Amniotic stem cell (primary cell): ENCODE measurements at regions not wholly inside any gene's neighbourhood (a gene's known extent, or its start where the extent isn't known, plus 50 kb on each side); places are given as distances from the start of the nearest gene placed in this dataset.

Experiments
- DNase-seq: peaks from one replicate; lab custom pipeline; 2025; lab: John Stamatoyannopoulos, UW

DNA sequence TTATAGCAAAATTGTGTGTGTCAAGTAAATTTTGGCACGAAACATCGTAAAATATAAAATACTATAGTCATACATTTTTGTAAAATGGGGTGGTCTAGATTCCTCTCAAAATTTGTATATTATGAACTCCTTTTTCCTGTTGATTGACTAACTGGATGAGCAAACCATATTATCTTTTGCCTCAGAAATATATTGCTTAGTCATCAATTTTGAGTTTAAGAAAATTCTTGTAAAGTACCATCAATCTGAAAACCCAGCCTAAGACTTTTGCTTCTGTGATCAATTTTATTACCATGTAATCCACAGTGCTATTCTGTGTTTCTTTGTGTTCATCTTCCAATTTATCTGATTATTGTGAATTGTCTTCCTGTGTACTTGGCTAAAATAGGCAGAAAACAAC, 98.0 kb upstream of the PCDH18 start:
- DNase-seq = no peak

DNA sequence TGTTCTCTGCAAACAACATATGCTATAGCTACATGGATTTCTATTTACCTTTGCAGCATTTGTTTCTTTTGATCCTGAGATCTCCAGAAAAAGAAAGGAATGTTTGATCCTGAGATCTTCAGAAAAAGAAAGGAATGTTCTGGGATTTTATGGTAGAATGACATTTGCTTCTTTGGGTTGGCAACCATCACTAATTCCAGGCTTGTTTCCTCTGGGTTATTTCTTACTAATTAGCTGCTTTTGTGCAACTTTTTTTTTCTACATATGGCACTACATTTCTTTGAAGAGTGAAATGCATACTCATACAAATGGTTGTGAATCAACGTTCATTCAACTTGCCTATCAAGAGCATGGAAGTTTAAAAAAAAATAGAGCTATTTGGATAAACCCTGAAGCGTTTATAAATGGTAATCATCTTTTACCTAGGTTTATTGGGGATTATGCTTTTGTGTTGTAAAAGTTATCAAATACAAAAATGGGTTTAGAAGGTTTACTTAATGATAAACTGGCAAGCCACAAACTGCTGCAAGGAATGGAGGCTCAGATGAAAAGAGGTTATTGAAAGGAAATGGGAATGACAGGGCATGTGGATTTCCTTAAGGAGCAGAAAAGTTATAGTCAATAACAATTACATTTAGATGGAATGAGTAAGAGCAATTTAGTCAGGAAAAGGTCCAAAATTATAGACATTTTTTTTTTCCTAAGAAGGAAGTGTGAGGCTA, 95.6 kb upstream of the PCDH18 start:
- no peak for DNase-seq

DNA sequence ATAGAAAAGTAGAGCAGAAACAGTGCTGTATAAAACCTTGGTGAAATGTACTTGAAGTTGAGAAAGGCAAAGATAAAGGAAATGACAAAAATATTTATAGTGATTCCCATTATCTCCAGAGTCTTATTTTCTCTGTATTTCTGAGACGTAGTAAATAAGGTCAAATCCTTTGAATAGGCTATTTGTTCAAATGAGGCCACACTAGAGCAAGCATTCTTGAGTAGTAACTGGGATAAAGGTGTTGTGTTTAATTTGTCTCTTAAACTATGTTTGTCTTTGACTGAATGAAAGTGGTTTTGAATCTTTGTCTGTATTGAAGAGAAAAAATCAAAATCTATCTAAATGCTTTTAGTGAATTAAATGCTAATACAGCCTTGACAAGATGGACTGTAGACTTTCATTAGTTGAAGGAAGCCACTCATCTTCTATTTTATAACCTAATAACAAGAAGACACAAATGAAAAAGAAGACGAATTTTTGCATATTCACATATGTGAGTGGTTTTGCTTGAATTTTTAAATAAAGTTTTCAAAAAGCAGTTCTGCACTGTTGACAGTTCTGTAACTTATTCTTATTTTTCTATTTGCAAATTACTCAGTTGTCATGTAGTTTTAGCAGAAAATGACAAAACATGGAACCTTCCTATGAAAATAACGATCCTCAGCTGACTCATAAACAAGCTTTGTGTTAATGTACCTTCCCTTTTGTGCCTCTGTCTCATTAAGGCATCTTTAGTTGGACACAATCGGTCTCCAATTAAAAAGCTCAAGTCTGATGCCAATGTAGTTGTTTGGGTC, 94.8 kb upstream of the PCDH18 start:
- no peak for DNase-seq

DNA sequence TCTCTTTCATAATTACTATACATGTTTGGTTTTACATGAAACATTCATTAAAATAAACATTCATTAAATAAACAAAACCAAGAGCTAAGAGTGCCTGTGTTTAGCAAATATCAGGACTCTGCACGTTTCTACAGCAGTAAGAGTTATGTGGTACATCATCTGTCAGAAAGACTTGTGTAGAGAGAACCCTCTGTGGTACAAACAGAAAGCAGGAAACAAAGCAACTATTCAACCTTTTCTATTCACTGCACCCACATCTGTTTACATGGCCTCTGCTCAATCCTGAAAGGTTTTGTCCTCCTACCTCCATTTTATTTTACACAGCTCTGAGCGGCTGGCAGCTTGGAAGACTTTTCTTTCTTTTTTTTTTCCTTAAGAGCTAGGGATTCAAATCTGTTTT, 90.7 kb upstream of the PCDH18 start:
- DNase-seq = no peak

DNA sequence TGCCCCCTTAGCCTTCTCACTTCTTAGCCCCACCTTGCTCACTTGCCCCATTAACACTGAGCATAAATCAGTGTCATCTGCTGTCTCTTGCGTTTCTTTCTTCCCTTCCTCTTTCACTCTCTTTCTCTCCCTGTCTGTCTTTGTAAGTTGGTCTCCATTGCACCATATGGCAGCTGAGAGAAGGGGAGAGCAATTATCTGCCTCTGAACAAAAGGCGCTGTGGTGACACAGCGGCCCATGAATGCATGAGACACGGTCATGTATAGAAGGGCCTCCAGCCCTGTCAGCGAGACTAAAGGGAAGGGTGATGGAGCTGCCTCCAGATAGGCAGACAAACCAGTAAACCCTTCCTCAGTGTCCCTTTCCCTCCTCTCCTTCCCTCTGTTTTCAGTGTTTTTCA, 88.8 kb upstream of the PCDH18 start:
- DNase-seq = no peak

DNA sequence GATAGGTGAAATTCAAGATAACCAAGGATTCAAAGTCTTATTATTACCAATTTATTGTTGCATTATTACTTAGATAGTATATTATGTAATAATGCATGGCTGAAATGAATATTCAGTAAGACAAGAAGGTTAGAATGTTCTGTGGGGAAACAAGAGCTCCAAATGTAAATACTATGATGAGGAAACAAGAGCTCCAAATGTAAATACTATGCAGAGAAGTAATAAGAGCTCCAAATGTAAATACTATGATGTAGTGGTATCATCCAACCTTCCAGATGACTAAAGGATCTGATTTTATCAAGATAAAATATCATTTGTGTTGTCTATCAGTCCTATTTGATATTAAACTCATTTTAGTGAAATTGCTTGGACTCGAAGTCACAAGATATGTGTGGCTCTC, 82.2 kb upstream of the PCDH18 start:
- DNase-seq = no peak

DNA sequence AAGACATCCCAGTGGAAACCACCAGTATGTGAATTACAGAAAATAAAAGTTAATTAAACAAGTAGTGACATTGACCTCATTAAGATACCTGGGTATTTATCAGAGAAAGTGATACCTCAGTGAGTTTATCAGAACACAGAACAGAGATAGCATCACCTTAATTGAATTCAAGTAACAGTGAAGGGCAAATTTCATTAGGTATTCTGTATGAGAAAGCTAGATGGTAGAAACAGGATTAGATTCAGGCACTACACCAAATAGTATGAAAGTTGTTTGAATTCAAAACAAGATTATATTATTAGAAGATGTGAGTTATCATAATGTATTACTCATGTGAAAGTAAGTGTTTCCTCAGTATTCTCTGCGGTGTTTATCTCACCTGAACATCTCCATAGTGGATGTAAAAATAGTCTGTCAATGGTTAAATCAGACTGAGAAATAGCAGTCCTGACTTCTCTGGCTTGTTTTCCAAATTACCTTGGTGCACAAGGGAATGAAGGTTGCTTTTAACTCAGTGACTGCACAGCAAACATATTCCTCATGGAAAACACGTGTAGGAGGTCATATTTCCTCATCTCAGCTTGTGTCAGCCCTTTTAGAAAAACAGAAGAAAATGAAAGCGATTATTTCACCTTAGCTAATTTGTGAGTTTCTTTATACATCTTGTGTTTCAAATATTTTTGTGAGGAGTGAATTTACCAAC, 79.9 kb upstream of the PCDH18 start:
- DNase-seq = no peak

DNA sequence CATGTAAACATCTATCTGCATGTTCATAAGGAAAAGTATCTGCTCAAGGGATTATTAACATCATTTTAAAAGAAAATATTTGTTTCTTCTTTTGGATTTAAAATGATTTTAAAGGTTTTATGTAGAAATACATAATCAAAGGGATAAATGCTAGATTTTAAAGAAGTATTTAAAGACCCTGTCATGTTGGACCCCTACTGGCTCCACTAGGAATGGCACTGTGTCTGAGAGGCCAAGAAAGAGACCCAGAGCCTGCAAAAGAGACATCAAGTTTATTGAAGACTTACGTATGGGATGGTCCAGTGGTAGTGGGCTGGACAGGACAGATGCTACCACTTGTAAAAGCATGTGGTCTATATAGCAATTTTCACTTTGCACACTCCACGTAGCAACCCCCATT, 78.7 kb upstream of the PCDH18 start:
- DNase-seq = no peak

DNA sequence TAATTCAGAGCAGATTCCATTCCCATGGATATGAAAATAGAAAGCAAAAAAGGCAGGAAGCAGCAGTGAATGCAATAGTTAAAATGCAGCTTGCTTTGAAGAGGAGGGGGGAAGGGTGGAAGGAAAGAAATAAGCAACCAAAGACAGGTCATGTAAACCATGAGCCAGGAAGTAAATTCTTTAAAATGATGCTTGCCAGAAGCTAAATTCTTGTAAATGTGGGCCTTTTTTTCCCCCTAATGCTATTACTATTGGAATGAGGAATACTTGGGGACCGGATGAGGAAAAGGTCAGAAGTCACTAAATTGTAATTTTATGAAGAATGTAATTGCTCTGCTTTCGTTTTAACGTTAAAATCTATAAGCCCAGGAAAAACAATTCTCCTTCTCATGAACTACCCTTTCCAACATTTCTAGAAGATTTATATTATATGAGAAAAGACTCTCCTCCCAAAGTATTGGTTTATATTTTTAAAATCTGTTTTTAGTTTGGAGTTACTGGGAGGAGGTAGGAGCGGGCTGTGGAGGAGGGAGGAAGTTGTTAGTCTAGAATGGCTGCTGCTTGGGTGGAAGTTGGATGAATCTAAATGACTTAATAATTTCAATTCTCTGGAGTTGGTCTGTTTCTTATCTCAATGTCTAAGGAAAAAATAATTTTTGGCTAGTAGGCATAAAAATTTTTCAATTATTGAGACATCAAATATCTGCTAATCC, 77.6 kb upstream of the PCDH18 start:
- DNase-seq = no peak

DNA sequence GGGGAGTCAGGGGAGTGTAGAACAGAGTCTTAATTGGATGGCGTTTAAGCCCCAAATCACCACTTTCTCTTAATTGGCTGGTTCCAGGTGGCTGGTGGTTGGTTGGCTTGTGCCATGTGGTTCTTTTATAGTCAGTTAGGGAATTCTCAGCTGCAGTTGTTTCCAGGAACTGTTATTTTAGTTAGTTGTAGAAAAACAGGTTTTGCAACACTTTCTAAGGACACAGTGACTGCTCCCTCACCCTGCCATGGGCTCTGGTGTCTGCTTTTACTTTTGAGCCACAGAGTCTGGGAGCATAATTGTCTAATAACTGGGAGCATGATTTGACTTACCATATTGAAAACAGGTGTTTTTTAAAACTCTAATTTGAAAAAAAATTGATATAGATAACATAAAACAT, 75.8 kb upstream of the PCDH18 start:
- no peak for DNase-seq

DNA sequence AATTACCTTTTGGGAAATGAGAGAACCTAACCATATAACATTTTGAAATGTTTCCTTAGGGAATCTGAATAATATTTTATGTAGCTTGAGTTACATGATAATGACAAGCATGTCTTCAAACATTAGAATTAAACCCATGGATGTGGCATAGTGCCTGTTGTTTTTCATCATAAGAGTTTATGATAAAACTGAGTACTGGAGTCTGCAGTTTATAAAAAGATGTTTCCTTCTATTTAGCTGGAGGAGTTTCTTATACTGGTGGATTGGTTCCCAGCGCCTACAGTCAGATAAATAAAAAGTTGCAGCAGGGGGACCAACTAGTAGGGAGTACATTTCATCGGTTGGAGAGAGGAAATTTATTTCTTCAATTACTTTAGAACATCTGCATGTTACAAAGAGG, 70.1 kb upstream of the PCDH18 start:
- no peak for DNase-seq

DNA sequence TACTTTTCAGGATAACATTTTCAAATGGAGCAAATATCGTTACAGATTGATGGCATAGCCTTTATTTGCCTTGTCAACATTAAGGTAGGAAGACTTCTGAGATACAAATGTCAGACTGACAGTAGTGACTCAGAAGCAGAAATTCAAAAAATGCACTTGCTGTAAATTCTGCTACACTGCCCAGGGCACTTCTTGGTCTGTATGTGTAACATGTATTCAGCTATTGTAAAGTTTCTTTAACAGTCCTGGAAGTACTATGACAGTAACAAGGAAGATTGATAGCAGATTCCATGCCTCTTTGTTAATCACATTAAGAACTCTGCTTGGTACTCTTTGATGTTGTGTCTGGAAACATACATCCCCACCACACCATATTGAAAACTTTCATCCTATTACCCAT, 69.6 kb upstream of the PCDH18 start:
- DNase-seq = no peak

DNA sequence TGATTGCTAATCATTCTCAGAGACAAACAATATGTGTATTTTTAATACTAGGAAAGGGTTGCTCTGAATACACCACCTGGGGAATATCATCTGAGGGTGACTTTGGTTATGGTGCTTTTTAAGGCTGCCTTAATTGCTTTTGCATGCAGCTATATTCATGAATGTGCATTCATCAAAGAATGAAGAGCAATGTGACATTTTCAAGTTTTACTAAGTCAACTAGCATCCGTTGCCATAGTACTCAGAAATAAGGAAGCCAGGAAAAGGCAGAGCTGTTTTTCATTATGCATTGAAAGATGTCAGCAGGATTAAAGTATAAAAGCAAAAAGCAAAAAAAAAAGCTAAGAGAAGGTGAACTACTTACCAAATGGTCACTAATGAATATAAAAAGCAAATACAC, 67.4 kb upstream of the PCDH18 start:
- DNase-seq = no peak

DNA sequence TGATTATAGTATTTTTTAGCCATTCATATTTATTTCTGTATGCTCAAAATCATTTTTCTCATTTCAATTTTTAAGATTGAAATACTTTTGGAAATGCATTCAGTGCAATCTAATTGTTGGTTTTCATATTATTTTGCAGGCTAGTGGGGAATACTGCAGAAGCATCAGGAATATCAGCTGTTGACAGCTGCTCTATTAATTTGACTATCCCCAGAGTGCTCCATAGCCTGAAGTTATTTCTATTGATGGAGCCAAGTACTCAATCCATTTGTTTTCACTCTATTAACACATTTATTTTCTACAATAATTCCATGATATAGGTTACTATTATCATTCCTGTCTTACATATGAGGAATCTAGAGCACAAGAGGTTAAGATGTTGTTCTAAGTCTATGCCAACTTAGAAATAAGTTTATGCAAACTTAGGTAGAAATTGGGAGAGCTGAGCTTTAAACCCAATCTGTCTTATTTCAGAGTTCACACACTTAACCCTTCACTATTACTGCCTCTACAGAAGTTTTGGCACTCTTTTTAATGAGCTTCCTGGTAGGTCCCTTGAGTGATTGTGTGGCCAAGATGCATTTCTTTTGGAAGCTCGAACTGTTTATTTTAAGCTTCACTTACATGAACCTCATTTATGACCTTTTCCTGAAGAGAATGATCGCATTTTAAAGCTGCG, 65.6 kb upstream of the PCDH18 start:
- DNase-seq = no peak

DNA sequence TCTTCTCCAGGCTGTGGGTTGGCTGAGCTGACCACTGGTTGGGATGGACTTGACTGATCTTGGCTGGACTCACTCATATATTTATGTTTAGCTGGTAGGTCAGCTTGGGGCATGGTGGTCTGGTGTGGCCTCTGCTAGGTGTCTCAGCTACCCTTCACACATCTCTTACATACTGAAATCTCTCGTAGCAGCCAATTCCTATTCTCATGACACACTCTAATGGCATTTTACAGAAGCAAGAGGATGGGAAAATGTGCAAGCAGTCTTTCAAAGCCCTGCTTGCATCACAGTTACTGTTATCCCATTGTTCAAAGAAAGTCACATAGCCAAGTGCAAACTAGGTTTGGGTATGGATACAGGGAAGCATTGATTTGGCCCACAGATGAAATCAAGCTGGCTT, 55.5 kb upstream of the PCDH18 start:
- no peak for DNase-seq

DNA sequence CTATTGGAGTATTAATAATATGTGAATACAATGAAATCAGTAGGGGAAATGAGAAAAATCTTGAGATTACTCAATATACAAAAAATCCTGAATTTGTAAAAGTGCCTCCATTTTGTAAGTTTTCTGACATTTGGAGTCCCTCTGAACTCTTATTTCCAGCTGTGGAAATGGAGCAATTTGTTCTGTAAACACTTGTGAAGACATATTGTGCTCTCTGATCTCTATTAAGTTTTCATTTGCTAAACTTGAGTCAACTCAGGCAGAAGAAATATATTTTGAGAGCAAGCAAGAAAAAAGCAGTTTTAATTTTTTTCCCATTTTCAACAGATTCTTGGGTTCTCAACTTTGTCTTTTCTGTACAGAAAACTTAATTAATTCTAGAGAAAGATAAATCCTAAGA, 51.4 kb upstream of the PCDH18 start:
- DNase-seq = no peak
